ENCODE measurements at regions not wholly inside any gene's neighbourhood (a gene's known extent, or its start where the extent isn't known, plus 50 kb on each side); places are given as distances from the start of the nearest gene placed in this dataset.

DNA sequence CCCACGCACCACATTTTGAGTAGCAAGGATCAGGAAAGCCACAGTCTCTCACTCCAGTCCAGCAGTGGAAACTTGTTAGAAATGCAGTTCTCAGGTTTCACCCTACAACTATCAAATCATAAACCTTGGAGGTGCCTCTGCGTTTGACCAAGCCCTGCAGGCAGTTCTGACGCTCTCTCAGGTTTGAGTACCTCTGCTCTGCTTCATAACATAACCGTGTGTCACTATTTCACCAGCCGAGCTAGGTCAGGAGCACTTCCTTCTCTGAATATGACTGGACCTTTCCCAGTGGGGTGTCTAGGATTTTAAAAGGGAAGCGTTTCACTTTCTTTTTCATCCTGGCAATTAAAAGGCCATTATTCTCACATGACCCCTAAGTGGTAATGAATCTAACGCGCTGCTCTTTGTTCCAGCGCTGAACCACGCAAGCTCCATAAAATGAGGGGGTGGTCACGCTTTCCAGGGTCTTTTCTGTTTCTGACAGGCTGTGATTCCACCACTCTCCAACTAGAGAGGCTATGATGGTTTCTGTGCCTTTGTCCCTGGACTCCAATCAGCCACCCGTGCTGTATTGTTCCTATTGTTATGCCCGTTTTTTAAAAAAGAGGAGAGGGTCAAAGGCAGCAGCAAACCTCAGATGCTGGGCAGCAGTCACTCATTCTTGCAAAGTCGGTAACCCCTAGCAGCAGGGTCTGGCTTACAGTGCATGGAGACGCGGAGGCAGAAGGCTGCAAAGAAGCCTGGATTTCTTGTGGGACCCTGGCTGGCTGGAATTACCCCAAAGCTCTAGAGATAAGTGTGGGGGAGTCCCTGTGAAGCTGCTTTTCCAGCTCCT lies 75.2 kb upstream of the CTNNA2 start:
- TF ChIP-seq POLR2A (IDR thresholded peaks at IDR 0.05; ENCODE audit: low read depth), result no peak
- TF ChIP-seq, protein P1, sequence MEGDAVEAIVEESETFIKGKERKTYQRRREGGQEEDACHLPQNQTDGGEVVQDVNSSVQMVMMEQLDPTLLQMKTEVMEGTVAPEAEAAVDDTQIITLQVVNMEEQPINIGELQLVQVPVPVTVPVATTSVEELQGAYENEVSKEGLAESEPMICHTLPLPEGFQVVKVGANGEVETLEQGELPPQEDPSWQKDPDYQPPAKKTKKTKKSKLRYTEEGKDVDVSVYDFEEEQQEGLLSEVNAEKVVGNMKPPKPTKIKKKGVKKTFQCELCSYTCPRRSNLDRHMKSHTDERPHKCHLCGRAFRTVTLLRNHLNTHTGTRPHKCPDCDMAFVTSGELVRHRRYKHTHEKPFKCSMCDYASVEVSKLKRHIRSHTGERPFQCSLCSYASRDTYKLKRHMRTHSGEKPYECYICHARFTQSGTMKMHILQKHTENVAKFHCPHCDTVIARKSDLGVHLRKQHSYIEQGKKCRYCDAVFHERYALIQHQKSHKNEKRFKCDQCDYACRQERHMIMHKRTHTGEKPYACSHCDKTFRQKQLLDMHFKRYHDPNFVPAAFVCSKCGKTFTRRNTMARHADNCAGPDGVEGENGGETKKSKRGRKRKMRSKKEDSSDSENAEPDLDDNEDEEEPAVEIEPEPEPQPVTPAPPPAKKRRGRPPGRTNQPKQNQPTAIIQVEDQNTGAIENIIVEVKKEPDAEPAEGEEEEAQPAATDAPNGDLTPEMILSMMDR (IDR thresholded peaks at IDR 0.05), result no peak
- TF ChIP-seq POLR2AphosphoS5 (IDR thresholded peaks at IDR 0.05), result no peak

Data from esophagus muscularis mucosa (tissue), 3 donors.